Caco-2 (cell line): ENCODE measurements at regions not wholly inside any gene's neighbourhood (a gene's known extent, or its start where the extent isn't known, plus 50 kb on each side); places are given as distances from the start of the nearest gene placed in this dataset.

ENCODE experiments used
- BruUV-seq: library from RNA; stranded (reverse); fragments of 400-500 nt; replicated peaks from 2 replicates; lab custom pipeline; 2021; lab: Mats Ljungman, UMichigan
- CTCF ChIA-PET: fragments of 300-600 bp; sonication (Branson Sonifier 250); formaldehyde crosslinking; loops from one replicate; lab custom pipeline; 2022; ENCODE audit warnings: antibody characterized with exemption; lab: Charles Lee
- POLR2A ChIA-PET: fragments of 300-600 bp; sonication (Branson Sonifier 250); formaldehyde crosslinking; loops from one replicate; lab custom pipeline; 2022; ENCODE audit warnings: antibody characterized with exemption; lab: Charles Lee
- DNase-seq, 2 experiments: peaks; one replicate each; pipeline versions ENCODE4 v3.0.0 to v3.0.0-alpha.2; 2020 to 2022
- H3K27me3 ChIP-seq: replicated peaks from 2 replicates; pipeline ENCODE4 v1.6.0; 2011; ENCODE audit warnings: low read length; ENCODE audit not compliant: control insufficient read depth, insufficient read depth
- H3K36me3 ChIP-seq: 2 replicates; pipeline ENCODE4 v1.5.1; 2011; ENCODE audit warnings: low read length; ENCODE audit not compliant: control insufficient read depth, insufficient read depth
- H3K4me1 ChIP-seq: fragments of 250-450 bp; sonication (Bioruptor Pico); 2 replicates; pipeline ENCODE4 v1.5.1; 2020; ENCODE audit warnings: mild to moderate bottlenecking
- H3K4me3 ChIP-seq: 2 replicates; pipeline ENCODE4 v1.5.1; 2011; ENCODE audit warnings: low read depth, mild to moderate bottlenecking, control low read depth, low read length
- H3K9me3 ChIP-seq: fragments of 250-450 bp; sonication (Bioruptor Pico); 2 replicates; pipeline ENCODE4 v1.5.1; 2020; ENCODE audit warnings: mild to moderate bottlenecking, moderate library complexity
- H3K27ac Mint-ChIP-seq: one replicate; pipeline ENCODE4 v1.8.0; 2022; ENCODE audit warnings: mixed read lengths; ENCODE audit not compliant: unreplicated experiment
- H3K27me3 Mint-ChIP-seq: one replicate; pipeline ENCODE4 v1.8.0; 2022; ENCODE audit warnings: mixed read lengths; ENCODE audit not compliant: insufficient read depth, unreplicated experiment
- H3K36me3 Mint-ChIP-seq: one replicate; pipeline ENCODE4 v1.8.0; 2022; ENCODE audit warnings: mild to moderate bottlenecking, mixed read lengths; ENCODE audit not compliant: insufficient read depth, unreplicated experiment
- H3K4me1 Mint-ChIP-seq: one replicate; pipeline ENCODE4 v1.8.0; 2022; ENCODE audit warnings: low read depth, mixed read lengths; ENCODE audit not compliant: unreplicated experiment
- H3K4me3 Mint-ChIP-seq: one replicate; pipeline ENCODE4 v1.8.0; 2022; ENCODE audit warnings: mild to moderate bottlenecking, moderate library complexity, mixed read lengths; ENCODE audit not compliant: unreplicated experiment
- H3K9me3 Mint-ChIP-seq: one replicate; pipeline ENCODE4 v1.8.0; 2022; ENCODE audit warnings: mixed read lengths; ENCODE audit not compliant: unreplicated experiment
- intact Hi-C: fragments of 100-400 bp; cut with micrococcal nuclease; formaldehyde crosslinking; loops from one replicate; pipeline ENCODE4 v1.10.0; 2022; ENCODE audit not compliant: unreplicated experiment
- TF ChIP-seq, protein P1 (sequence below), 2 experiments: fragments of 200-600 bp in 1 of 2; IDR thresholded peaks; 1 replicate in 1 of 2; 2 replicates in 1 of 2; pipeline versions ENCODE4 v1.5.1 to v1.8.0; 2011 to 2022; ENCODE audit warnings: antibody characterized with exemption in 1 of 2, control low read depth in 1 of 2, inconsistent platforms in 1 of 2, low read depth in 1 of 2, low read length in 1 of 2, mild to moderate bottlenecking in 1 of 2, moderate library complexity in 1 of 2; ENCODE audit not compliant: insufficient read depth in 1 of 2, severe bottlenecking in 1 of 2, unreplicated experiment in 1 of 2

DNA sequence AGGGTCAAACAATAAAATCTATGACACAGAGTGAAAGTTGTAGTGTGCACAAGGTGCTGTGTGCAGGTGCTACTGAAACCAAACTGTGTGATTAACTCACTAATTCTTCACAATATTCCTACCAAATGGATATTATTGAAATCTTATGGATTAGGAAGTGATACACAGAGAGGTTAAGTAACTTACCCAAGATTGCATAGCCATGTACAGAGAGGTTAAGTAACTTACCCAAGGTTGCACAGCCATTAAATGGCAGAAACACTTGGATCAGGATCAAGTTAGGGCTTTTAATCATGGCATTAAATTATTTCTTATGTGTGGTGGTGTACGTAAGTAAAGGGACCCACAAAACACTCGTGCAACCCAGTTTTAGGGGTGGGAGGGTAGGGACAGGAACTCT is 771.4 kb downstream of the AACS start:
- H3K27me3 Mint-ChIP-seq: no peaks in the 10 kb centered on the region
- ChIA-PET CTCF (no interaction called here), POLR2A (no interaction called here)
- H3K9me3 ChIP-seq: no peaks in the 10 kb centered on the region
- no peaks in the 10 kb centered on the region for H3K4me1 ChIP-seq
- no peaks in the 10 kb centered on the region for H3K4me1 Mint-ChIP-seq
- H3K36me3 Mint-ChIP-seq: no peaks in the 10 kb centered on the region
- H3K4me3 ChIP-seq: no peak overlapping the region
- BruUV-seq: no TSS peak
- H3K36me3 ChIP-seq: no peaks in the 10 kb centered on the region
- DNase-seq: no peak
- H3K4me3 Mint-ChIP-seq: no peak overlapping the region
- H3K27ac Mint-ChIP-seq: no peak overlapping the region
- intact Hi-C loops: no loop called here
- no peaks in the 10 kb centered on the region for H3K27me3 ChIP-seq
- TF ChIP-seq, protein P1, sequence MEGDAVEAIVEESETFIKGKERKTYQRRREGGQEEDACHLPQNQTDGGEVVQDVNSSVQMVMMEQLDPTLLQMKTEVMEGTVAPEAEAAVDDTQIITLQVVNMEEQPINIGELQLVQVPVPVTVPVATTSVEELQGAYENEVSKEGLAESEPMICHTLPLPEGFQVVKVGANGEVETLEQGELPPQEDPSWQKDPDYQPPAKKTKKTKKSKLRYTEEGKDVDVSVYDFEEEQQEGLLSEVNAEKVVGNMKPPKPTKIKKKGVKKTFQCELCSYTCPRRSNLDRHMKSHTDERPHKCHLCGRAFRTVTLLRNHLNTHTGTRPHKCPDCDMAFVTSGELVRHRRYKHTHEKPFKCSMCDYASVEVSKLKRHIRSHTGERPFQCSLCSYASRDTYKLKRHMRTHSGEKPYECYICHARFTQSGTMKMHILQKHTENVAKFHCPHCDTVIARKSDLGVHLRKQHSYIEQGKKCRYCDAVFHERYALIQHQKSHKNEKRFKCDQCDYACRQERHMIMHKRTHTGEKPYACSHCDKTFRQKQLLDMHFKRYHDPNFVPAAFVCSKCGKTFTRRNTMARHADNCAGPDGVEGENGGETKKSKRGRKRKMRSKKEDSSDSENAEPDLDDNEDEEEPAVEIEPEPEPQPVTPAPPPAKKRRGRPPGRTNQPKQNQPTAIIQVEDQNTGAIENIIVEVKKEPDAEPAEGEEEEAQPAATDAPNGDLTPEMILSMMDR (IDR thresholded peaks at IDR 0.05; ENCODE audit: insufficient read depth in 1 of 2, low read depth in 1 of 2, low read length in 1 of 2, severe bottlenecking in 1 of 2, unreplicated experiment in 1 of 2): no peak
- peaks cover 23% of the 10 kb centered on the region for H3K9me3 Mint-ChIP-seq

DNA sequence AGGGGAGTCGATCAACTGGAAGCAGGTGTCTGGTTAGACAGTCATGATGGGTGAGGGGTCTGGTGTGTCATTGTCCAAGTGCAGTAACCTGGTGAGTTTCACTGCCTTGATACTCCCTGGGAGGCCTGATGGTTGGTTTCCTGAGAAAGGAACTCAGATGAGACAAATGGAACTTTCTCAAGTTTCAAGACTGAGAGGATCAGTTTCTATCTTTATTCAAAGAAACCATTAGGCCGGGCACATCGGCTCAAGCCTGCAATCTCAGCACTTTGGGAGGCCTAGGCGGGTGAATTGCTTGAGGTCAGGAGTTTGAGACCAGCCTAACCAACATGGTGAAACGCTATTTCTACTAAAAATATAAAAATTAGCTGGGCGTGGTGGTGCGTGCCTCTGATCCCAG is 776.1 kb downstream of the AACS start:
- DNase-seq: no peak
- Mint-ChIP-seq H3K9me3 (peaks cover 23% of the 10 kb centered on the region), H3K4me1 (no peaks in the 10 kb centered on the region), H3K27me3 (no peaks in the 10 kb centered on the region), H3K4me3 (no peak overlapping the region), H3K27ac (no peak overlapping the region), H3K36me3 (no peaks in the 10 kb centered on the region)
- ChIA-PET POLR2A (no interaction called here), CTCF (no interaction called here)
- BruUV-seq: no TSS peak
- Histone ChIP-seq H3K9me3 (no peaks in the 10 kb centered on the region), H3K36me3 (no peaks in the 10 kb centered on the region), H3K27me3 (no peaks in the 10 kb centered on the region), H3K4me3 (no peak overlapping the region), H3K4me1 (no peaks in the 10 kb centered on the region)
- TF ChIP-seq, protein P1 (IDR thresholded peaks at IDR 0.05; ENCODE audit: insufficient read depth in 1 of 2, low read depth in 1 of 2, low read length in 1 of 2, severe bottlenecking in 1 of 2, unreplicated experiment in 1 of 2): no peak
- intact Hi-C loops: no loop called here

DNA sequence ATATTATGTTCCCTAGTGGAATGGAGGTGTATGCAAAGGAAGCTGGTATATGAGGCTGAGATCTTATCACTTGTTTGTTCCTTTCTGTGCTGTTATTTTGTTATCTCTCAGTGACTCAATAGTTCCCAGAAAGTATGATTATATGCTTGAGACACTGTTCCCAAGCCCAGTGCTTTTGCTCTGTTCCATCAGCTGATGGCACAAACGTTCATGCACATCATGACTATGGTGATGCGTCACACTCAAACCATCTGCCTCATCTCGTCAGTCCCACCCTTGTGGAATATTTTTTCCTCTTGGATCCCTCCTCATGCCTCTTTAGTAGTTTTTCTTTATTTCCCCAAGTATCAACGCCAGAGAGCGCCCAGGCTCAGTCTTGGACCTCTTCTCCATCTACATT is 786.9 kb downstream of the AACS start:
- no peaks in the 10 kb centered on the region for H3K36me3 ChIP-seq
- ChIA-PET POLR2A (no interaction called here), CTCF (no interaction called here)
- no TSS peak for BruUV-seq
- no peak overlapping the region for H3K27ac Mint-ChIP-seq
- H3K27me3 ChIP-seq: no peaks in the 10 kb centered on the region
- no peaks in the 10 kb centered on the region for H3K9me3 ChIP-seq
- no peak for DNase-seq
- no peaks in the 10 kb centered on the region for H3K4me1 ChIP-seq
- H3K9me3 Mint-ChIP-seq: peaks cover 4% of the 10 kb centered on the region
- no peaks in the 10 kb centered on the region for H3K36me3 Mint-ChIP-seq
- H3K4me3 ChIP-seq: no peak overlapping the region
- TF ChIP-seq, protein P1 (IDR thresholded peaks at IDR 0.05; ENCODE audit: insufficient read depth in 1 of 2, low read depth in 1 of 2, low read length in 1 of 2, severe bottlenecking in 1 of 2, unreplicated experiment in 1 of 2): no peak
- H3K4me1 Mint-ChIP-seq: no peaks in the 10 kb centered on the region
- intact Hi-C loops: no loop called here
- no peak overlapping the region for H3K4me3 Mint-ChIP-seq
- H3K27me3 Mint-ChIP-seq: no peaks in the 10 kb centered on the region
